ENCODE measurements at regions not wholly inside any gene's neighbourhood (a gene's known extent, or its start where the extent isn't known, plus 50 kb on each side); places are given as distances from the start of the nearest gene placed in this dataset.

- 90 to 100% methylated on average over 1 of the region's 1 CpG for WGBS, 2 donors
- ATAC-seq (ENCODE audit: low FRiP score in 2 of 2): no peak
Observed at GRCh38 chr12:77553976-77554619, 276.6 kb upstream of the NAV3 start.

GRCh38 chr12:77549383-77550128, 281.1 kb upstream of the NAV3 start:
- Histone ChIP-seq H3K4me1 (no peaks in the 10 kb centered on the region), H3K4me3 (no peak overlapping the region), H3K36me3 (no peaks in the 10 kb centered on the region), H3K27me3 (no peaks in the 10 kb centered on the region), H3K27ac (no peak overlapping the region), H3K9me3 (peaks cover 0 to 2% (median 0%) of the 10 kb centered on the region in 4 donors)
- no peak for ATAC-seq (ENCODE audit: low FRiP score in 2 of 2)
- no peak for TF ChIP-seq CTCF (IDR thresholded peaks at IDR 0.05)
- no peak for TF ChIP-seq POLR2A (IDR thresholded peaks at IDR 0.05)
- no peak for TF ChIP-seq EP300 (IDR thresholded peaks at IDR 0.05)
- TF ChIP-seq POLR2AphosphoS5 (IDR thresholded peaks at IDR 0.05): no peak
- WGBS, 2 donors: 47 to 69% methylated on average over 3 of the region's 3 CpGs
- DNase-seq: no peak

More at GRCh38 chr12:77553976-77554619, 276.6 kb upstream of the NAV3 start:
- no peaks in the 10 kb centered on the region for H3K36me3 ChIP-seq
- no peak overlapping the region for H3K4me3 ChIP-seq
- no peak for DNase-seq
- H3K4me1 ChIP-seq: no peaks in the 10 kb centered on the region
- H3K27ac ChIP-seq: no peak overlapping the region
- TF ChIP-seq CTCF (IDR thresholded peaks at IDR 0.05) (no peak), EP300 (IDR thresholded peaks at IDR 0.05) (no peak), POLR2AphosphoS5 (IDR thresholded peaks at IDR 0.05) (no peak), POLR2A (IDR thresholded peaks at IDR 0.05) (no peak)
- no peaks in the 10 kb centered on the region for H3K27me3 ChIP-seq
- H3K9me3 ChIP-seq: no peaks in the 10 kb centered on the region

GRCh38 chr12:77548797-77549196, 281.9 kb upstream of the NAV3 start:
- 96 to 100% methylated on average over 1 of the region's 1 CpG for WGBS, 2 donors
- DNase-seq: no peak
- TF ChIP-seq EP300 (IDR thresholded peaks at IDR 0.05): no peak
- TF ChIP-seq POLR2A (IDR thresholded peaks at IDR 0.05): no peak
- no peak for TF ChIP-seq CTCF (IDR thresholded peaks at IDR 0.05)
- TF ChIP-seq POLR2AphosphoS5 (IDR thresholded peaks at IDR 0.05): no peak
- Histone ChIP-seq H3K27ac (no peak overlapping the region), H3K4me3 (no peak overlapping the region), H3K27me3 (no peaks in the 10 kb centered on the region), H3K9me3 (peaks cover 0 to 5% (median 0%) of the 10 kb centered on the region in 4 donors), H3K36me3 (no peaks in the 10 kb centered on the region), H3K4me1 (no peaks in the 10 kb centered on the region)
- ATAC-seq (ENCODE audit: low FRiP score in 2 of 2): no peak

- no peaks in the 10 kb centered on the region for H3K36me3 ChIP-seq
- H3K27ac ChIP-seq: no peak overlapping the region
- H3K4me3 ChIP-seq: no peak overlapping the region
- ATAC-seq (ENCODE audit: low FRiP score in 2 of 2) (no peak), DNase-seq (no peak)
- TF ChIP-seq EP300 (IDR thresholded peaks at IDR 0.05) (no peak), CTCF (IDR thresholded peaks at IDR 0.05) (no peak), POLR2AphosphoS5 (IDR thresholded peaks at IDR 0.05) (no peak), POLR2A (IDR thresholded peaks at IDR 0.05) (no peak)
- H3K27me3 ChIP-seq: no peaks in the 10 kb centered on the region
- WGBS, 2 donors: 47 to 55% methylated on average over 2 of the region's 2 CpGs
- H3K9me3 ChIP-seq: peaks cover 0 to 5% (median 0%) of the 10 kb centered on the region in 4 donors
- H3K4me1 ChIP-seq: no peaks in the 10 kb centered on the region
Observed at GRCh38 chr12:77540097-77540496, 290.6 kb upstream of the NAV3 start.
